ENCODE measurements at regions not wholly inside any gene's neighbourhood (a gene's known extent, or its start where the extent isn't known, plus 50 kb on each side); places are given as distances from the start of the nearest gene placed in this dataset.

DNA sequence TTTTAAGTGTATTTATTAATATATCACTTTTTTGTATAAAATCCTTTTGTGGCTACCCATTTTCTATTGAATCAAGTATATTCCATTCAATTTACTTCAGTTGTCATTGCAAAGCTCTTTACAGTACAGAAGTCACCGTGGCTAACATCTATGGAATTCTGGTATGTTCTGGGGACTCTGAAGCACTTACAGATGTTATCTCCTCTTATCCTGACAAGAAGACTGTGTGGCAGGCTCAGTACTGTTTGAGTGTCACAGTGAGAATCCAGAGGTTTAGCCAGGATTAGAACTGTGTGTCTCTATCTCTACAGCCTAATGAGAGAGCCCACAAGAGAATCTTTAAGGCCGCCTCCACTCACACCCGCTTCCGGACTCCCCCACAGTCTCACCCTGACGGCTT lies 78.2 kb upstream of the SORBS2 start:
- H3K4me3 ChIP-seq (replicated peaks in 1 of 2; ENCODE audit: low read depth in 2 of 2, low read length in 2 of 2) = no peak overlapping the region
- no peak for DNase-seq (ENCODE audit: low read depth in 2 of 2)
- TF ChIP-seq, protein P1, sequence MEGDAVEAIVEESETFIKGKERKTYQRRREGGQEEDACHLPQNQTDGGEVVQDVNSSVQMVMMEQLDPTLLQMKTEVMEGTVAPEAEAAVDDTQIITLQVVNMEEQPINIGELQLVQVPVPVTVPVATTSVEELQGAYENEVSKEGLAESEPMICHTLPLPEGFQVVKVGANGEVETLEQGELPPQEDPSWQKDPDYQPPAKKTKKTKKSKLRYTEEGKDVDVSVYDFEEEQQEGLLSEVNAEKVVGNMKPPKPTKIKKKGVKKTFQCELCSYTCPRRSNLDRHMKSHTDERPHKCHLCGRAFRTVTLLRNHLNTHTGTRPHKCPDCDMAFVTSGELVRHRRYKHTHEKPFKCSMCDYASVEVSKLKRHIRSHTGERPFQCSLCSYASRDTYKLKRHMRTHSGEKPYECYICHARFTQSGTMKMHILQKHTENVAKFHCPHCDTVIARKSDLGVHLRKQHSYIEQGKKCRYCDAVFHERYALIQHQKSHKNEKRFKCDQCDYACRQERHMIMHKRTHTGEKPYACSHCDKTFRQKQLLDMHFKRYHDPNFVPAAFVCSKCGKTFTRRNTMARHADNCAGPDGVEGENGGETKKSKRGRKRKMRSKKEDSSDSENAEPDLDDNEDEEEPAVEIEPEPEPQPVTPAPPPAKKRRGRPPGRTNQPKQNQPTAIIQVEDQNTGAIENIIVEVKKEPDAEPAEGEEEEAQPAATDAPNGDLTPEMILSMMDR (IDR thresholded peaks at IDR 0.05; ENCODE audit: low read depth, low read length) = no peak

DNA sequence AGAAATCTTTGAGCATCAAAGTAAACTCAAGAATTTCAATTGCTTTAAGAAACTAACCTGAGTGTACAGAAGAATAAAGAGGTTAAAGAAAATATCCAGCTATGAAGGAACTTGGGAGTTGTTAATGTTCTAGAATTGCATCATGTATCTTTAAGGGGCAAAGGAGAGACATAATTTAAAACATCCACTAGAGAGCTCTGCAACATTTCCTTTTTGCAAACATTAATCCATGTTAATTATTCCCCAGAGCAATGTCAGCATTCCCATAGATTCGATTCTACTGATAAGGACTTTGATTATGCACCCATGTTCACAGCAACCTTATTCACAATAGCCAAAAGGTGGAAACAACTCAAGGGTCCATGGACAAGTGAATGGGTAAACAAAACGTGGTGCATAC lies 80.2 kb upstream of the SORBS2 start:
- H3K4me3 ChIP-seq (replicated peaks in 1 of 2; ENCODE audit: low read depth in 2 of 2, low read length in 2 of 2) = no peak overlapping the region
- peak in 1 of 2 donors; percentile 22 for DNase-seq (ENCODE audit: low read depth in 2 of 2)
- TF ChIP-seq, protein P1 (IDR thresholded peaks at IDR 0.05; ENCODE audit: low read depth, low read length) = no peak

DNA sequence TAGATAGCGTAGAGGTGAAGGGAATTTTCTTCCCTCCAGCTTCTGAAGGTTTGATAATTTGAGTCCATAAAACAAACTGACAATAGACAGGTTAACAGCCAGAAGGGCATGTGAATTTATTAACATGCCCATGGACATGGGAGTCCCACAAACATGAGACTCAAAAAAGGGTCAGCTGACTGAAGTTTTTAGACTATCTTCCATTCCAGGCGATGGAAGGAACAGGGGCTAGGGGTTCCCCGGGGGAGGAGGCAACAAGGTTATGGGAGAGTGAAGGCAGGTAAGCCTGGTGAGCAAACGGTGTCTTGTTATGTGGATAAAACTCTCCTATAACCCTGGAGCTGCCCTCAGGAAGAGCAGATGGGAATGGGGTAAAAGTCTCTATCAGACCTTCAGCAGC lies 81.5 kb upstream of the SORBS2 start:
- TF ChIP-seq, protein P1 (IDR thresholded peaks at IDR 0.05; ENCODE audit: low read depth, low read length) = no peak
- DNase-seq (ENCODE audit: low read depth in 2 of 2) = no peak
- no peak overlapping the region for H3K4me3 ChIP-seq (replicated peaks in 1 of 2; ENCODE audit: low read depth in 2 of 2, low read length in 2 of 2)

DNA sequence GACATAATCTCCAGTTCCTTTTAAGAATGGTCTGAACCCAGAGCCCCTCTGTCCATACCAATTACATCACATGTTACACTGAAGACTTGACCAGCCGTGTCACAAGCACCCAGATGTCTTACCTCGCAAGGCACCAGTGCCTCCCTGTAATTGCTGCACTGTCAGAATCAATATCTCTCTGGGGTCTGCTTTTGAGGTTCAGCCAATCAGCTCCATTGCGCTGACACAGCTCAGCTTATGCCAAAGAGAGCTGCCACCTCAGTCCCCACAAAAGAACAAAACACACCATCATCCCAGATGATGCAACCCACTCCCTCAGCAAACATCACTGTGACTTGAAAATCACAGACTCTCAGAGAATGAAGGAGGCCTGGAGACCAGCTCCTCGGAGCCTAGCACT lies 82.5 kb upstream of the SORBS2 start:
- H3K4me3 ChIP-seq (replicated peaks in 1 of 2; ENCODE audit: low read depth in 2 of 2, low read length in 2 of 2) = no peak overlapping the region
- DNase-seq (ENCODE audit: low read depth in 2 of 2) = no peak
- TF ChIP-seq, protein P1 (IDR thresholded peaks at IDR 0.05; ENCODE audit: low read depth, low read length) = no peak

DNA sequence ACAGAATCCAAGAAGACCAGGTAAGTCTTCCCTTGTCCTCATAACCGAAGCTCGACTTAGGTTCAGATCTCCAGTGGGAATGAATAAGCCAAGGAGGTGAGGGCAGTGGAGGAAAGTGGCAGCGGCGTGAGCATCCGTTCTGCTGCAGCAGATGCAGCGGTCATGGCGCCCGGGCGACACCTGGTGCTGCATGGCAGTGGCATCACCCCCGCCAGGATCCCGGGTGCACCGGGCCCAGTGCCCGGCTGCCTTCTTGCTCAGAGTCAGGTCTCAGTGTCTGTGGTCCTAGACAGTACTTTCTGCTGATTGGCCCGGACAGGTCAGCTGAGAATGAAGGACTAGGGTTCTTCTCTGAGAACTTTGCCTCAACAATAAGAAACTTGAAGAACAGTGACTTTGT lies 83.4 kb upstream of the SORBS2 start:
- no peak overlapping the region for H3K4me3 ChIP-seq (replicated peaks in 1 of 2; ENCODE audit: low read depth in 2 of 2, low read length in 2 of 2)
- TF ChIP-seq, protein P1 (IDR thresholded peaks at IDR 0.05; ENCODE audit: low read depth, low read length) = no peak
- no peak for DNase-seq (ENCODE audit: low read depth in 2 of 2)

DNA sequence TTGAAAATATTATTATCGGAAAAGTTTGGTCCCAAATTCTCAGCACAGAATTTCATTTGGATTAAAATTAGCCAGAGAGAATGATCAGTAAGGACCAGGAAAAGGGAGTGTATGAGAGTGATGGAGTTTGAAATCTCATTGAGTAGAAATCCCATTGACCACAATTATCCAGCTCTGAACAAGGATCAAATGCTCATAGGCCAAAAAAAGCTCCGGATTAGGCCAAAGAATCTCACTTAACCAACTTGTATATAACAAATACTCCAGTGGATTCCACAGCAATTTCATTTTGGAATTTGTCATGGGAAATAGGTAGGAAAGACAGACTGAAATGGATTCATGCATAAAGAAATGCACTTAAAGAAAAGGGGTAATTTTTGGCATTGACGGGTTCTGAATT lies 83.9 kb upstream of the SORBS2 start:
- TF ChIP-seq, protein P1 (IDR thresholded peaks at IDR 0.05; ENCODE audit: low read depth, low read length) = no peak
- DNase-seq (ENCODE audit: low read depth in 2 of 2) = no peak

DNA sequence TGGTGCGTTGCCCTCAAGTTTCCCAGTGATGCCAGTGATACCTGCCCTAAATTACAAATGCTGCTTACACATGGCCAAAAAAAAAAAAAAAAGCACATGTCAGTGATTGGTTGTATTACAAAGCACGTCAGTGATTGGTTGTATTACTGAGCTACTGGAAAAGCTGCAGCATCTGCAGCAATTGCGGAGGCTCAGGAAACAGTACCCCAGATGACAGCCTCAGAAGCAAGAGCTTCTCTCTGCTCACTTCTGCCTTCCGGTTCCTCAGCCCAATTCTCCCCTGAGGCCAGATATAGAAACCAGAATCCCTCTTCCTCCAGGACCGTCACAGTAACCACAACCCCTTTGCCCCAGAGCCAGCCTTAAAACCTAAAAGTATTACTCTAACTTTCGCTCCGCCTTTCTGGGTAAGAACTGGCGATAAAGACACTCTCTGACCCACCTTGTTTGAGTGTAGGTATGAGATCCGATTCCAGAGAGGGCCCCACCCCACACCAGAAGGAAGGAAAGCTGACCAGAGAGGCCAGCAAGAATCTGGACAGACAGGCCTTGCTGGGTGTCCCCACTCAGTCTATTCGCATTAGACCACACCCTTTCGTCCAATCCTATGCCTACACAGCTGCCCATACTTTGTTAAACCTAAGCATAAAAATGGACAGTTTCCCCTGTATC lies 85.0 kb upstream of the SORBS2 start:
- no peak for DNase-seq (ENCODE audit: low read depth in 2 of 2)
- H3K4me3 ChIP-seq (replicated peaks in 1 of 2; ENCODE audit: low read depth in 2 of 2, low read length in 2 of 2) = no peak overlapping the region
- TF ChIP-seq, protein P1 (IDR thresholded peaks at IDR 0.05; ENCODE audit: low read depth, low read length) = no peak

More for the DNA sequence above, 83.9 kb upstream of the SORBS2 start:
- no peak overlapping the region for H3K4me3 ChIP-seq (replicated peaks in 1 of 2; ENCODE audit: low read depth in 2 of 2, low read length in 2 of 2)

Data from cardiac fibroblast (primary cell).